Kidney glomerular epithelial cell (primary cell): ENCODE measurements at regions not wholly inside any gene's neighbourhood (a gene's known extent, or its start where the extent isn't known, plus 50 kb on each side); places are given as distances from the start of the nearest gene placed in this dataset.

Experiments
- DNase-seq: peaks from one replicate; lab custom pipeline; 2025; lab: John Stamatoyannopoulos, UW

- DNase-seq: no peak
Observed at GRCh38 chr11:119545978-119546915, 123.3 kb upstream of the THY1 start.

- no peak for DNase-seq
Observed at GRCh38 chr11:119540370-119541125, 117.6 kb upstream of the THY1 start.

DNA sequence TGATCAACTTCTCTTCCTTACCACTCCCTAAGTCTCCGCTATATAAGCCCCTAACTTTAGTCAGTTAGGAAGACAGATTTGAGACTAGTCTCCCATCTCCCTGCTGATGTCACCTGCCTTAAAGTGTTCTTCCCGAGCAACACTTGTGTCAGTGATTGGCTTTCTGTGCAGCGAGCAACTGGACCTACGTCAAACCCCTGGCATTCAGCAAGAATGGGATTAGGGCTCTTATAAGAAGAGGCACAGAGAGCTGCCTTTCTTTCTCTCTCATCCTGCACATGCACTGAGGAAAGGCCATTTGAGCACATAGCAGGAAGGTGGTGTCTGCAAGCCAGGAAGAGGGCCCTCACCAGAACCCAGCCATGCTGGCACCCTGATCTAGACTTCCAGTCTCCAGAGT is 116.6 kb upstream of the THY1 start:
- DNase-seq: no peak

GRCh38 chr11:119538753-119539152 is 115.8 kb upstream of the THY1 start:
- DNase-seq: no peak

GRCh38 chr11:119537306-119538253 is 114.6 kb upstream of the THY1 start:
- no peak for DNase-seq

DNA sequence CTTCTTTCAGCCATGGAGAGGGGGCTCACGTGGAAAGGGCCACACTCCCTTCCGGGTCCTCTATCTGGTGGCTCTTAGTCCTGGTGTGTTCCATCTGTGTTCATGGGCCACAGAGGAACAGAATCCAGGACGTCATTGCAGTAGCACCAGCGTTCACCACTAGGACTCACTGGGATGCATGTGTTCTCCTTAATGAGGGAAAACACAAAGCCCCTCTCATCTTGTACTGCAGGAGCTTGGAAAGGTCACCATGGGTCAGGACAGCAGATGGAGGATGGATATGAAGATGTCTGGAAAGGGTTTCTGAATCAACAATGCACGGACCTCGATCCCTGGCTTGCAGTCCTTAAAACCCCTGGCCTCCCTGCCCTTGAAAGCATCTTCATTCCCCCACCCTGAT is 113.8 kb upstream of the THY1 start:
- DNase-seq: no peak

DNA sequence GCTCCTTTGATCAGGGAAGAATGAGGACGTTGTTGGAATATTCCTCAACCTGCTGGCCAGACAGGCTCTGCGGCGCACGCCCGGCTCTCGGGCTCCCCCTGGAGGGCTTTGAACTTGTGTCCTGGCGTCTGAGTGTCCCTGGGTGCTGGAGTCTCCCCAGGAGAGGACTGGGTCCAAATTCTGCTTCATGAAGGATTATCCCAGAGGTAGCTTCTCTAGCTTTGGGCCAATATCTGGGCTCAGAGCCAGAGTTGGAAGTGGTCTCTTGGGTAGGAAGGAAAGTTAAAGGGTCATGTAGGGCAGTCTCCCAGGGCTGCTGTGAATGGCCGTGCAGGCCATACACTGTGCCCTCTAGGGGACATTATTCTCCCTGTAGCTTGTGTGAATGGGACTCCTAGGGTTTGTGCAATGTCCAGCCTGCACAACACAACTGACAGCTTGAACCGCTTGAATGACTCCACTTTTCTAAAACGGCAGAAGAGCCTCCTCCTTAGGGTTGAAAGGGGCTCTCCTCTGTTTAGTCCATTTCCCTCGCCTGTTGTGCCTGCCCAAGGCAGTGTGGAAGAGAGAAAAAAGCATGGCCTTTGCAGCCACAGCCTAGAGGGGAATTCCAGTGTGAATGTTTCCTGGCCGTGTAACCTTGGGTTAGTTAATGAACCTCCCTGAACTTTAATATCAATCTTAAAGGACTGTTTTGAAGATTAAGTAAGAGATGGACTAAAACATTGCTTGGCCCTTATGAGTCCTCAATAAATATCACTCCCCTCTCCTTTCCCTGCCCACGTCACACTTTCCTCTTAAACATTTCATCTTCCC is 111.2 kb upstream of the THY1 start:
- DNase-seq: peak; percentile 79

- no peak for DNase-seq
Observed at GRCh38 chr11:119533462-119533861, 110.5 kb upstream of the THY1 start.

DNA sequence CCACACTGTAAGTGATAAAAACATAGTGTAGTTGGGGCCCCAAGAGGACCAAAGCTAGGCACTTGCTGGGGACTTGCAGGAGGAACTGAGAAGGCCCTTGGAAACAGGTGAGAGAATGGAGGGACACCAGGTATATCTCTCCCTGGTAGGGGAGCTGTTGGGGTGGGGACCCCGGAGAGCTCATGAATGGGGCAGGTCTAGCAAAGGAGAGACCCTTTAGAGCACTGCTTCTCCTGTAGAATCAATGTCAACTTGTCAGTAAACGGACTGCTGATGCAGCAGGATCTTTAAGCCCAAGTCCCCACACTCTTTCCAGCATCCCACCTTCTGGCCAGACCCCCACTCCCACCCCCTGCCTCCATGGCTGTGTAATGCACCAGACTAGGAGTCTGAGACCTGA is 109.6 kb upstream of the THY1 start:
- no peak for DNase-seq

GRCh38 chr11:119531623-119532022 is 108.7 kb upstream of the THY1 start:
- DNase-seq: no peak

GRCh38 chr11:119531056-119531455 is 108.1 kb upstream of the THY1 start:
- no peak for DNase-seq

DNA sequence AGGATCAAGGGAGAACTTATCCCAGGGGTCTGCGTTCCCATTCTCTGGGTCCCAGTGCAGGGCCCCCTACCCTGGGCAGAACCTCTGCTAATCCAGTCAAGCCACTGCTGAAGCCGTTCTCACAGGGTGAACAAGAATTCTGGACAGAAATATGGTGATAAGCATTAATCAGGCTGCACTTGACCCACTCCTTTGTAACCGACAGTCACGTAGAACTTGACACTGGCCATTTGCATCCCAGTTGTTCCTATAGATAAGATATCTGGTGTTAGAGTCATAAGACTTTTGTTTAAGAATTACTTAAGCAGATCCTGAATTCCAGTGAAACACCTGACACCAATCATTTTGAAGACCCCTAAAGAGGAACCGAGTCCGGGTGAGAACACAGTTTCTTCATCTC is 107.5 kb upstream of the THY1 start:
- DNase-seq: no peak

DNA sequence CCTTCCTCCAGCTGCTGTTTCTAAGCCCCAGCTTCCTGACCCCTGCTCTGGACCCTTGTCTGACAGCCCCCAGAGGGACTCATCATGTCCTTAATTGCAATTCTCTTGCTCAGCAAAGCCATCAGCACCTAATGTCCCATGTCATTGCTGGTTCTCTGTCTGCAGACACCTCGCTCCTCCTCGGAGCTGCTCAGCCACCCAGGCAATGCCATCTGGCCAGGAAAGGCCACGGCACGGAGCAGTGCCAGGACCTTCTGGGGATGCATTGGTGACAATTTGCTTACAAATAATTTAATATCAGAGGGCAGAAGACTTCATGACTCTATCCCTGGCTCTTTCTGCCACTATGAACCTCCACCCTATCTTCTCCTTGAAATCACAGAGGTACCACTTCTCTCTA is 107.0 kb upstream of the THY1 start:
- DNase-seq: no peak

GRCh38 chr11:119529063-119529845 is 106.3 kb upstream of the THY1 start:
- DNase-seq: no peak

GRCh38 chr11:119525867-119526196 is 102.9 kb upstream of the THY1 start:
- no peak for DNase-seq

DNA sequence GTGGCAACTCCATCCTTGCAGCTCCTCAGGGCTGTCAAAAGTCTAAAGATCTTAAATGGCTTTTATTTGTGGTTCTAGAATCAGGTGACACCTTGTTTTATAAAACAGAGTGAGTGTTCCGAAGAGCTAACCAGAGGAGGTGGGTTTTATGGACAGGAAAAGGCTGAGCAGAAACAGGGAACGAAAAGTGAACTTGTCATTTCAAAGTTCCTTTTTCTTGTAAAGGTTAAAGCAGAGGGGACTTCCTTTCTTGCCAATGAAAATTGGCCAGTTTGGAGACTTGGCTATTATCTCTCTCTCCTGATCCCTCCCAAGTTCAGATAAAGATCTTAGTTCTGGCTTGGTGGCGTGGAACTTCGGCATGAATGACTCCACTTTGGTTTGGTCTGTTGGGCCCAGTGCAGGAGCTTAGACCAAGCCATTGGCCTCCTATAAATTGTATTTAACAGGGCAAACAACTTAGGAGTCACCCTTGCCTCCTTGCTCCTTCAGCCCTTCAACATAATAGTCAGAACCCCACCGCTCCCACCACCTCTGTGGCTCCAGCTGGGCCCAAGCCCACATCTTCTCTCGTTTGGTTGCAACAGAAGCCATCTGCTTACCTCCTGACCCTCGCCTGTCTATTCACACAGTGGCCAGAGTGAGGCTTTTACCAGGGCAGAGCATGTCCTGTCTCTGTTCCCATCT is 102.4 kb upstream of the THY1 start:
- DNase-seq: no peak

DNA sequence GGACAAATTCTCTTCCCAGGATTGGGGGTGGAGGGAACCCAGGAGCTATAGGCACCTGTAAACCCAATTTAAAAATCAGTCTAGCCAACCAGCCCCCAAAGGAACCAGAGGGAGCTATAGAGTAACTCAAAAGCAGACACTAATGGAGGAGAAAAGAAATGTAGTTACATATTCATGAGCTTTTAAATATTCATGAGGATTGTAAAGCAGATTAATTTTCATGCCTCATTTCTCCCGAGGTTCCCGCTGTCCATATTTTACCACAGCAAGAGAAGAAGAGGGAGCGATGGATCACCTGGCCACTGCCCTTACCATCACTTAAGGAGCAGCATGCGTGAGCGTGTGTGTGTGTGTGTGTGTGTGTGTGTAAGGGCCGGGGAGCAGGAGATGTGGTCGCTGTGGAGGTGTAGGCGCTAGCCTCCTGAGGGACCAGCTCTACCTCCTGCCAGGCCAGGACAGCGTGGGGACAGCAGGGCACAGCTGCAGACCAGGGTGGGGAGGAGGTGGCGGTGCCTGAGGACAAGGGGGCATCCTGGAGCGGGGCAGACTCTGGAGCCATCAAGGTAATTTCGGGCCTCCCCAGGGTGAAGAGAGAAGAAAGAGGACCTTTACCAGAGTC is 100.7 kb upstream of the THY1 start:
- no peak for DNase-seq

GRCh38 chr11:119522609-119523008 is 99.6 kb upstream of the THY1 start:
- no peak for DNase-seq

DNA sequence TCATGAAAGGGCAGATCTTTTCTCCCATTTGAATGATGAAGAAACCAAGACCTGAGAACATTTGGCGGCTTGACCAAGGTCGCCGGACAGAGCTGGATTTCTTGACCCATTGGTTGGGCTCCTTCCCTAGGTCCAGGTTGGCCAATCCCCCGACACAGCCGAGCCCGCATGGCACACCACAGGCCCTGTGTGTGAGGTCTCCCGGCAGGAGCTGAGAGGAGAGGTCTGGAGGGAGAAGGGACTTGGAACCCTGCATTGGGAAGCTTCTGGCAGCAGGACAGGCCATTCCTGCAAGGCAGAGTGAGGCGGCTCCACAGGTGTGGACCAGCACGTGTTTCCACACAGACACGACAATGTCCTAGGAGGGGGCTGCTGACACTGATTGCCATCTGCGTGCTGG is 98.6 kb upstream of the THY1 start:
- DNase-seq: no peak

- DNase-seq: no peak
Observed at GRCh38 chr11:119520966-119521365, 98.0 kb upstream of the THY1 start.
